PC-3 (cell line): ENCODE measurements at regions not wholly inside any gene's neighbourhood (a gene's known extent, or its start where the extent isn't known, plus 50 kb on each side); places are given as distances from the start of the nearest gene placed in this dataset.

Source experiments
- ATAC-seq: fragments of 200-7000 bp; cut with Tn5 transposase; 2 replicates; pipeline ENCODE4 v1.9.1; 2020; ENCODE audit warnings: mild to moderate bottlenecking, moderate library complexity
- BruUV-seq: library from RNA; stranded (reverse); fragments of 400-500 nt; replicated peaks from 2 replicates; lab custom pipeline; 2021; lab: Mats Ljungman, UMichigan
- CTCF ChIA-PET: fragments of 300-600 bp; sonication (Branson Sonifier 250); formaldehyde crosslinking; loops from one replicate; lab custom pipeline; 2022; ENCODE audit warnings: antibody characterized with exemption; lab: Charles Lee
- POLR2A ChIA-PET: fragments of 300-600 bp; sonication (Branson Sonifier 250); formaldehyde crosslinking; loops from one replicate; lab custom pipeline; 2022; ENCODE audit warnings: antibody characterized with exemption; ENCODE audit not compliant: unreplicated experiment; lab: Charles Lee
- DNase-seq: peaks from one replicate; pipeline ENCODE4 v3.0.0-alpha.2; 2015
- H2AFZ ChIP-seq: fragments of 300-600 bp; sonication (generic); 2 replicates; pipeline ENCODE4 v1.6.0; 2016; ENCODE audit warnings: antibody characterized with exemption, low read length
- H3F3A ChIP-seq: fragments of 300-600 bp; sonication (generic); one replicate; pipeline ENCODE4 v1.6.0; 2017; ENCODE audit warnings: antibody characterized with exemption, low read length, control low read depth, mild to moderate bottlenecking; ENCODE audit not compliant: unreplicated experiment
- H3K27ac ChIP-seq: fragments of 300-600 bp; sonication (generic); 2 replicates; pipeline ENCODE4 v1.5.1; 2016; ENCODE audit warnings: mild to moderate bottlenecking, low read length
- H3K27me3 ChIP-seq: fragments of 300-600 bp; sonication (generic); 2 replicates; pipeline ENCODE4 v1.6.1; 2016; ENCODE audit warnings: low read length, mixed read lengths
- H3K36me3 ChIP-seq: fragments of 300-600 bp; sonication (generic); 2 replicates; pipeline ENCODE4 v1.6.1; 2016; ENCODE audit warnings: low read depth, mixed run types, low read length, mixed read lengths
- H3K4me1 ChIP-seq: fragments of 300-600 bp; sonication (generic); 2 replicates; pipeline ENCODE4 v1.5.1; 2016; ENCODE audit warnings: low read length; ENCODE audit not compliant: insufficient read depth
- H3K4me2 ChIP-seq: fragments of 300-600 bp; sonication (generic); 2 replicates; pipeline ENCODE4 v1.6.0; 2016; ENCODE audit warnings: low read length
- H3K4me3 ChIP-seq: fragments of 300-600 bp; sonication (generic); 2 replicates; pipeline ENCODE4 v1.5.1; 2016; ENCODE audit warnings: mild to moderate bottlenecking, low read length, mixed read lengths
- H3K79me2 ChIP-seq: fragments of 300-600 bp; sonication (generic); 2 replicates; pipeline ENCODE4 v1.6.1; 2017; ENCODE audit warnings: low read length, mixed read lengths
- H3K9ac ChIP-seq: fragments of 300-600 bp; sonication (generic); 2 replicates; pipeline ENCODE4 v1.6.0; 2016; ENCODE audit warnings: mild to moderate bottlenecking, low read length
- H3K9me2 ChIP-seq: fragments of 300-600 bp; sonication (generic); replicated peaks from 2 replicates; pipeline ENCODE4 v1.6.1; 2016; ENCODE audit warnings: mixed run types, low read length, mixed read lengths
- H3K9me3 ChIP-seq: fragments of 300-600 bp; sonication (generic); 2 replicates; pipeline ENCODE4 v1.6.1; 2016; ENCODE audit warnings: low read length, mixed read lengths
- H4K20me1 ChIP-seq: fragments of 300-600 bp; sonication (generic); 2 replicates; pipeline ENCODE4 v1.6.1; 2016; ENCODE audit warnings: low read length, mixed read lengths
- EZH2 ChIP-seq: fragments of 300-600 bp; sonication (generic); IDR thresholded peaks from one replicate; pipeline ENCODE4 v1.6.1; 2017; ENCODE audit warnings: antibody characterized with exemption, mild to moderate bottlenecking, low read length; ENCODE audit not compliant: unreplicated experiment
- EZH2phosphoT487 ChIP-seq: fragments of 300-600 bp; sonication (generic); IDR thresholded peaks from 2 replicates; pipeline ENCODE4 v1.6.1; 2018; ENCODE audit warnings: mild to moderate bottlenecking, antibody characterized with exemption, low read length, borderline replicate concordance
- intact Hi-C: fragments of 100-400 bp; cut with micrococcal nuclease; formaldehyde crosslinking; loops from 2 replicates; pipeline ENCODE4 v1.9.0; 2023
- TF ChIP-seq, protein P1 (sequence below): fragments of 300-600 bp; sonication (generic); conservative IDR thresholded peaks from 2 replicates; pipeline ENCODE4 v1.5.1; 2017; ENCODE audit warnings: antibody characterized with exemption, low read depth, mild to moderate bottlenecking, low read length

DNA sequence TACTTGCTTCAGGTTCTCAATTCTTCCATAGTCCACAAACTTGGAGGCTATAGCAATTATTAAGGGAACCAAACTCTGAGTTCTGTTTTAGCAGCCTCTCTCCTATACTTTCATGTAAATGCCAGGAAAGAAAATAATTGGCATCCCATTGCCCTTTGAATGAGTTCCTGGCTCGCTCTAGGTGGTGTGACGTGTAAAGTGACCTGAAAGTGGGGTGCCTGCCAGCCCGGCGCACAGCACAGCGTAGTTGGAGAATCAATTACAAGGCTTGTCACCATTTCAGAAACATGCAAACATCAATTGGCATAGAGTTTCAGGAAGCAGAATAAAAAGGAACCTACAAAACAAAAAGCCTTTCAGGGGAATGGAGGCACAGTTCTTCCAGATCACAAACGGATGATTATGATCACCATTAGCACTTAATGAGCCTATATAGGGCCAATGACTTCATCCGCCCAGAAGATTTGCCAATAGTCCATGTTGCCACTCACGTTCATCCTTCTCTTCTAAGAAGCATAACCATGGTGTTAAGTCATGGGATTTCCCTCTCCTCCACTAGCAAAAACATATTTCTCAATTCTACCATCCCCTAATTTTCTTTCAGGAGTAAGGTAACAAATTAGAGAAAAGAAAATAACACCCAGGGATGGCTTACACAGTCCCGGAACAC lies 354.6 kb upstream of the ADGRL2 start:
- ChIA-PET CTCF (no interaction called here), POLR2A (no interaction called here)
- Histone ChIP-seq H3F3A (no peaks in the 10 kb centered on the region), H3K4me2 (no peak overlapping the region), H3K79me2 (no peaks in the 10 kb centered on the region), H2AFZ (no peak overlapping the region), H3K27ac (no peak overlapping the region), H3K9me2 (no peaks in the 10 kb centered on the region), H3K9me3 (no peaks in the 10 kb centered on the region), H3K36me3 (no peaks in the 10 kb centered on the region), H4K20me1 (no peaks in the 10 kb centered on the region), H3K4me3 (no peak overlapping the region), H3K9ac (no peak overlapping the region), H3K4me1 (no peaks in the 10 kb centered on the region), H3K27me3 (peaks cover 13% of the 10 kb centered on the region; the same call in 1 of the 2 replicates)
- DNase-seq (no peak), ATAC-seq (no peak)
- intact Hi-C loops = no loop called here
- no TSS peak for BruUV-seq
- TF ChIP-seq EZH2phosphoT487 = no peak
- TF ChIP-seq EZH2 = no peak
- TF ChIP-seq, protein P1, sequence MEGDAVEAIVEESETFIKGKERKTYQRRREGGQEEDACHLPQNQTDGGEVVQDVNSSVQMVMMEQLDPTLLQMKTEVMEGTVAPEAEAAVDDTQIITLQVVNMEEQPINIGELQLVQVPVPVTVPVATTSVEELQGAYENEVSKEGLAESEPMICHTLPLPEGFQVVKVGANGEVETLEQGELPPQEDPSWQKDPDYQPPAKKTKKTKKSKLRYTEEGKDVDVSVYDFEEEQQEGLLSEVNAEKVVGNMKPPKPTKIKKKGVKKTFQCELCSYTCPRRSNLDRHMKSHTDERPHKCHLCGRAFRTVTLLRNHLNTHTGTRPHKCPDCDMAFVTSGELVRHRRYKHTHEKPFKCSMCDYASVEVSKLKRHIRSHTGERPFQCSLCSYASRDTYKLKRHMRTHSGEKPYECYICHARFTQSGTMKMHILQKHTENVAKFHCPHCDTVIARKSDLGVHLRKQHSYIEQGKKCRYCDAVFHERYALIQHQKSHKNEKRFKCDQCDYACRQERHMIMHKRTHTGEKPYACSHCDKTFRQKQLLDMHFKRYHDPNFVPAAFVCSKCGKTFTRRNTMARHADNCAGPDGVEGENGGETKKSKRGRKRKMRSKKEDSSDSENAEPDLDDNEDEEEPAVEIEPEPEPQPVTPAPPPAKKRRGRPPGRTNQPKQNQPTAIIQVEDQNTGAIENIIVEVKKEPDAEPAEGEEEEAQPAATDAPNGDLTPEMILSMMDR = no peak

DNA sequence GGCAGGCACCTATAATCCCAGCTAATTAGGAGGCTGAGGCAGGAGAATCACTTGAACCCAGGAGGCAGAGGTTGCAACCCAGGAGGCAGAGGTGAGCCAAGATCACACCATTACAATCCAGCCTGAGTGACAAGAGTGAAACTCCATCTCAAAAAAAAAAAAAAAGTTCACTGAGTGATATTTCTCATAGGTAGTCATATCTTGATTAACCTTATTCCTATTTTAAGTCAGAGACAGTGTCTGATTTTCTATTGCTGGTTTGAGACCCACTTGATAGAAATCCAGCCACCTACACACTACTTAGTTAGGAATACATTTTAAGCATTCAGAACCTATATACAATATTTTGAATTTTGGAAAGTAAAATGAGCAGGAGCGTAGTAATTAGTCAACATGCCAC lies 357.4 kb upstream of the ADGRL2 start:
- DNase-seq (no peak), ATAC-seq (no peak)
- H3K4me2 ChIP-seq = no peak overlapping the region
- no peaks in the 10 kb centered on the region for H3K9me3 ChIP-seq
- H3K27ac ChIP-seq = no peak overlapping the region
- H3K4me3 ChIP-seq = no peak overlapping the region
- no peaks in the 10 kb centered on the region for H3K36me3 ChIP-seq
- no peaks in the 10 kb centered on the region for H3K79me2 ChIP-seq
- no peak overlapping the region for H2AFZ ChIP-seq
- H3K9me2 ChIP-seq = no peaks in the 10 kb centered on the region
- TF ChIP-seq EZH2 (no peak), EZH2phosphoT487 (no peak)
- TF ChIP-seq, protein P1 = no peak
- no peaks in the 10 kb centered on the region for H4K20me1 ChIP-seq
- intact Hi-C loops = no loop called here
- POLR2A ChIA-PET = no interaction called here
- CTCF ChIA-PET = no interaction called here
- H3K4me1 ChIP-seq = no peaks in the 10 kb centered on the region
- no peaks in the 10 kb centered on the region for H3F3A ChIP-seq
- BruUV-seq = no TSS peak
- no peak overlapping the region for H3K9ac ChIP-seq
- H3K27me3 ChIP-seq = peaks cover 22% of the 10 kb centered on the region; the same call in 1 of the 2 replicates

DNA sequence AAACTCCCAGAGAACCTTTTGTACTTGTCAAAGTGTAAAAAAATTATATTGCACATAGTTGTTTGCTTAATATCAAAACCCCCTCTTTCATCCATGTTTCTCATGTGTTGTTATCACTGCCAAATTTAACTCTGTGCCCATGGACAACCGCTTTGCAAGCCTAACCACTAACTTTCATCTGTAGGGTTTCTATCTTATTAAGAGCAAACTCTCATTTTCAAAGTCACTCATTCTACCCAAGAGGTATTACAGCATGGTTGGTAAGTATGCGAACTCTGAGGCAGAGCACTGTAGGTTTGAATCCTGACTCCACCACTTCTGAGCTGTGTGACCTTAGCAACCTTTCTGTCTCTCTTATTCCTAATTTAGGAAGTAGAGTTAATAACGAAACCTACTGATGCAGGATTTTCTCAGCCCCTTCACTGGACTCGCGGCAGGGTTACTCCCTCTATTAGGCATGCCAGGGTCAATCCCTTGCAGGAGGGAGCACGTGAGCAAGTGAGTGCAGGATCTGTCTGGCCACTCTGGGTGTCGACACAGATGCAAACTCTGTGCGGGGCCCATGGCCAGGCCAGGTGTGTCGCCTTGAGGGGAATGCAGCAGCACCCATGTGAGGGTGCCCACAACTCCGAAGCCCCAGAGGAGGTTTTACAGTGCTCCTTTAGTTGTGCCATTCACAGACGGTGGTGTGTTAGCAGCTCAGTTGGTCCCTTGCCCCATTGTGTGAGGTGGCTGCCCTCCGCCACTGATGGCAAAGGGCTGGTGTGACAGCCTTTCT lies 361.5 kb upstream of the ADGRL2 start:
- no TSS peak for BruUV-seq
- Histone ChIP-seq H3K4me2 (no peak overlapping the region), H3F3A (no peaks in the 10 kb centered on the region), H4K20me1 (no peaks in the 10 kb centered on the region), H3K27me3 (peaks cover 35% of the 10 kb centered on the region), H3K79me2 (no peaks in the 10 kb centered on the region), H3K4me1 (no peaks in the 10 kb centered on the region), H3K9ac (no peak overlapping the region), H3K9me2 (no peaks in the 10 kb centered on the region), H2AFZ (no peak overlapping the region), H3K36me3 (no peaks in the 10 kb centered on the region), H3K27ac (no peak overlapping the region), H3K9me3 (no peaks in the 10 kb centered on the region), H3K4me3 (no peak overlapping the region)
- intact Hi-C loops = no loop called here
- DNase-seq (no peak), ATAC-seq (no peak)
- CTCF ChIA-PET = no interaction called here
- POLR2A ChIA-PET = no interaction called here
- TF ChIP-seq, protein P1 = no peak
- no peak for TF ChIP-seq EZH2
